NCI-H748 (cell line): ENCODE measurements at regions not wholly inside any gene's neighbourhood (a gene's known extent, or its start where the extent isn't known, plus 50 kb on each side); places are given as distances from the start of the nearest gene placed in this dataset.

Experiments
- DNase-seq: peaks from one replicate; lab custom pipeline; 2025; ENCODE audit not compliant: unreplicated experiment; lab: John Stamatoyannopoulos, UW

GRCh38 chr3:77945320-77945719 is 905.4 kb downstream of the ROBO2 start:
- DNase-seq: no peak

GRCh38 chr3:77947671-77948070 is 907.8 kb downstream of the ROBO2 start:
- no peak for DNase-seq

- DNase-seq: no peak
These were observed 927.7 kb downstream of the ROBO2 start for GRCh38 chr3:77967621-77968020.

- DNase-seq: no peak
These were observed 936.2 kb downstream of the ROBO2 start for GRCh38 chr3:77976079-77976478.

GRCh38 chr3:78003090-78003489 is 963.2 kb downstream of the ROBO2 start:
- DNase-seq: no peak

GRCh38 chr3:78004571-78004970 is 964.7 kb downstream of the ROBO2 start:
- no peak for DNase-seq

GRCh38 chr3:78013653-78014052 is 973.8 kb downstream of the ROBO2 start:
- no peak for DNase-seq

- DNase-seq: no peak
These were observed 976.0 kb downstream of the ROBO2 start for GRCh38 chr3:78015856-78016255.

GRCh38 chr3:78021710-78022109 is 981.8 kb downstream of the ROBO2 start:
- DNase-seq: no peak

GRCh38 chr3:78022232-78022631 is 982.3 kb downstream of the ROBO2 start:
- DNase-seq: no peak

- no peak for DNase-seq
These were observed 983.4 kb downstream of the ROBO2 start for GRCh38 chr3:78023257-78023656.

GRCh38 chr3:78025916-78026315 is 986.0 kb downstream of the ROBO2 start:
- DNase-seq: no peak

- DNase-seq: no peak
These were observed 986.5 kb downstream of the ROBO2 start for GRCh38 chr3:78026318-78026828.

- DNase-seq: no peak
These were observed 989.9 kb downstream of the ROBO2 start for GRCh38 chr3:78029775-78030174.

GRCh38 chr3:78035131-78035641 is 995.3 kb downstream of the ROBO2 start:
- DNase-seq: no peak

- no peak for DNase-seq
These were observed 1001.6 kb downstream of the ROBO2 start for GRCh38 chr3:78041486-78041885.

GRCh38 chr3:78046566-78046965 is 1006.7 kb downstream of the ROBO2 start:
- DNase-seq: peak; percentile 35

GRCh38 chr3:78048698-78049097 is 1008.8 kb downstream of the ROBO2 start:
- DNase-seq: no peak

GRCh38 chr3:78049521-78049920 is 1009.6 kb downstream of the ROBO2 start:
- DNase-seq: no peak

- DNase-seq: no peak
These were observed 1010.6 kb downstream of the ROBO2 start for GRCh38 chr3:78050276-78051065.

- DNase-seq: no peak
These were observed 1012.8 kb downstream of the ROBO2 start for GRCh38 chr3:78052746-78053145.

GRCh38 chr3:78066287-78066686 is 1026.4 kb downstream of the ROBO2 start:
- no peak for DNase-seq

GRCh38 chr3:78070188-78070587 is 1030.3 kb downstream of the ROBO2 start:
- DNase-seq: no peak
